PC-3 (cell line): ENCODE measurements at regions not wholly inside any gene's neighbourhood (a gene's known extent, or its start where the extent isn't known, plus 50 kb on each side); places are given as distances from the start of the nearest gene placed in this dataset.

Experiments used
- ATAC-seq: fragments of 200-7000 bp; cut with Tn5 transposase; 2 replicates; pipeline ENCODE4 v1.9.1; 2020; ENCODE audit warnings: mild to moderate bottlenecking, moderate library complexity
- BruUV-seq: library from RNA; stranded (reverse); fragments of 400-500 nt; replicated peaks from 2 replicates; lab custom pipeline; 2021; lab: Mats Ljungman, UMichigan
- CTCF ChIA-PET: fragments of 300-600 bp; sonication (Branson Sonifier 250); formaldehyde crosslinking; loops from one replicate; lab custom pipeline; 2022; ENCODE audit warnings: antibody characterized with exemption; lab: Charles Lee
- POLR2A ChIA-PET: fragments of 300-600 bp; sonication (Branson Sonifier 250); formaldehyde crosslinking; loops from one replicate; lab custom pipeline; 2022; ENCODE audit warnings: antibody characterized with exemption; ENCODE audit not compliant: unreplicated experiment; lab: Charles Lee
- DNase-seq: peaks from one replicate; pipeline ENCODE4 v3.0.0-alpha.2; 2015
- H2AFZ ChIP-seq: fragments of 300-600 bp; sonication (generic); 2 replicates; pipeline ENCODE4 v1.6.0; 2016; ENCODE audit warnings: antibody characterized with exemption, low read length
- H3F3A ChIP-seq: fragments of 300-600 bp; sonication (generic); one replicate; pipeline ENCODE4 v1.6.0; 2017; ENCODE audit warnings: antibody characterized with exemption, low read length, control low read depth, mild to moderate bottlenecking; ENCODE audit not compliant: unreplicated experiment
- H3K27ac ChIP-seq: fragments of 300-600 bp; sonication (generic); 2 replicates; pipeline ENCODE4 v1.5.1; 2016; ENCODE audit warnings: mild to moderate bottlenecking, low read length
- H3K27me3 ChIP-seq: fragments of 300-600 bp; sonication (generic); 2 replicates; pipeline ENCODE4 v1.6.1; 2016; ENCODE audit warnings: low read length, mixed read lengths
- H3K36me3 ChIP-seq: fragments of 300-600 bp; sonication (generic); 2 replicates; pipeline ENCODE4 v1.6.1; 2016; ENCODE audit warnings: low read depth, mixed run types, low read length, mixed read lengths
- H3K4me1 ChIP-seq: fragments of 300-600 bp; sonication (generic); 2 replicates; pipeline ENCODE4 v1.5.1; 2016; ENCODE audit warnings: low read length; ENCODE audit not compliant: insufficient read depth
- H3K4me2 ChIP-seq: fragments of 300-600 bp; sonication (generic); 2 replicates; pipeline ENCODE4 v1.6.0; 2016; ENCODE audit warnings: low read length
- H3K4me3 ChIP-seq: fragments of 300-600 bp; sonication (generic); 2 replicates; pipeline ENCODE4 v1.5.1; 2016; ENCODE audit warnings: mild to moderate bottlenecking, low read length, mixed read lengths
- H3K79me2 ChIP-seq: fragments of 300-600 bp; sonication (generic); 2 replicates; pipeline ENCODE4 v1.6.1; 2017; ENCODE audit warnings: low read length, mixed read lengths
- H3K9ac ChIP-seq: fragments of 300-600 bp; sonication (generic); 2 replicates; pipeline ENCODE4 v1.6.0; 2016; ENCODE audit warnings: mild to moderate bottlenecking, low read length
- H3K9me2 ChIP-seq: fragments of 300-600 bp; sonication (generic); replicated peaks from 2 replicates; pipeline ENCODE4 v1.6.1; 2016; ENCODE audit warnings: mixed run types, low read length, mixed read lengths
- H3K9me3 ChIP-seq: fragments of 300-600 bp; sonication (generic); 2 replicates; pipeline ENCODE4 v1.6.1; 2016; ENCODE audit warnings: low read length, mixed read lengths
- H4K20me1 ChIP-seq: fragments of 300-600 bp; sonication (generic); 2 replicates; pipeline ENCODE4 v1.6.1; 2016; ENCODE audit warnings: low read length, mixed read lengths
- CTCF ChIP-seq: fragments of 300-600 bp; sonication (generic); conservative IDR thresholded peaks from 2 replicates; pipeline ENCODE4 v1.5.1; 2017; ENCODE audit warnings: antibody characterized with exemption, low read depth, mild to moderate bottlenecking, low read length
- EZH2 ChIP-seq: fragments of 300-600 bp; sonication (generic); IDR thresholded peaks from one replicate; pipeline ENCODE4 v1.6.1; 2017; ENCODE audit warnings: antibody characterized with exemption, mild to moderate bottlenecking, low read length; ENCODE audit not compliant: unreplicated experiment
- EZH2phosphoT487 ChIP-seq: fragments of 300-600 bp; sonication (generic); IDR thresholded peaks from 2 replicates; pipeline ENCODE4 v1.6.1; 2018; ENCODE audit warnings: mild to moderate bottlenecking, antibody characterized with exemption, low read length, borderline replicate concordance
- intact Hi-C: fragments of 100-400 bp; cut with micrococcal nuclease; formaldehyde crosslinking; loops from 2 replicates; pipeline ENCODE4 v1.9.0; 2023

- CTCF ChIA-PET = no interaction called here
- POLR2A ChIA-PET = no interaction called here
These were observed 437.2 kb downstream of the MDFIC start for GRCh38 chr7:115359119-115359518.

GRCh38 chr7:115357703-115357999 is 435.8 kb downstream of the MDFIC start:
- intact Hi-C loops = loop anchor here (2.0 to 10.0 kb wide), 3 partner anchors 117 to 490 kb away; no protein-coding TSS in a partner anchor
- no peak for ATAC-seq
- peaks cover 6% of the 10 kb centered on the region for H3K4me1 ChIP-seq

More at GRCh38 chr7:115359119-115359518, 437.2 kb downstream of the MDFIC start:
- BruUV-seq = no TSS peak
- H3K9ac ChIP-seq = no peak overlapping the region
- no peak overlapping the region for H3K4me3 ChIP-seq
- no peak for ATAC-seq
- no peaks in the 10 kb centered on the region for H3K27me3 ChIP-seq
- no peaks in the 10 kb centered on the region for H3K36me3 ChIP-seq
- H3K4me1 ChIP-seq = no peaks in the 10 kb centered on the region
- no peak overlapping the region for H2AFZ ChIP-seq
- H3K9me2 ChIP-seq = no peaks in the 10 kb centered on the region
- DNase-seq = no peak
- no peak overlapping the region for H3K27ac ChIP-seq
- H3K4me2 ChIP-seq = no peak overlapping the region
- H4K20me1 ChIP-seq = no peaks in the 10 kb centered on the region
- TF ChIP-seq EZH2phosphoT487 (no peak), EZH2 (no peak), CTCF (no peak)
- H3F3A ChIP-seq = no peaks in the 10 kb centered on the region
- intact Hi-C loops = loop anchor here (5.0 to 10.0 kb wide), 2 partner anchors 116 to 492 kb away; no protein-coding TSS in a partner anchor
- no peaks in the 10 kb centered on the region for H3K9me3 ChIP-seq
- no peaks in the 10 kb centered on the region for H3K79me2 ChIP-seq

More at GRCh38 chr7:115357703-115357999, 435.8 kb downstream of the MDFIC start:
- Histone ChIP-seq H4K20me1 (no peaks in the 10 kb centered on the region), H3F3A (no peaks in the 10 kb centered on the region), H3K9me2 (no peaks in the 10 kb centered on the region), H3K4me3 (no peak overlapping the region), H3K27me3 (no peaks in the 10 kb centered on the region), H2AFZ (no peak overlapping the region), H3K36me3 (no peaks in the 10 kb centered on the region), H3K9ac (no peak overlapping the region), H3K4me2 (no peak overlapping the region), H3K27ac (no peak overlapping the region), H3K9me3 (no peaks in the 10 kb centered on the region), H3K79me2 (no peaks in the 10 kb centered on the region)
- no peak for DNase-seq
- no TSS peak for BruUV-seq
- ChIA-PET POLR2A (no interaction called here), CTCF (no interaction called here)
- TF ChIP-seq CTCF = no peak
- no peak for TF ChIP-seq EZH2
